ENCODE measurements at regions not wholly inside any gene's neighbourhood (a gene's known extent, or its start where the extent isn't known, plus 50 kb on each side); places are given as distances from the start of the nearest gene placed in this dataset.

GRCh38 chr1:29895201-29895600, 658.9 kb downstream of the PTPRU start:
- TF ChIP-seq POLR2AphosphoS5 (IDR thresholded peaks at IDR 0.05; ENCODE audit: low read depth, low read length): no peak
- TF ChIP-seq, protein P1, sequence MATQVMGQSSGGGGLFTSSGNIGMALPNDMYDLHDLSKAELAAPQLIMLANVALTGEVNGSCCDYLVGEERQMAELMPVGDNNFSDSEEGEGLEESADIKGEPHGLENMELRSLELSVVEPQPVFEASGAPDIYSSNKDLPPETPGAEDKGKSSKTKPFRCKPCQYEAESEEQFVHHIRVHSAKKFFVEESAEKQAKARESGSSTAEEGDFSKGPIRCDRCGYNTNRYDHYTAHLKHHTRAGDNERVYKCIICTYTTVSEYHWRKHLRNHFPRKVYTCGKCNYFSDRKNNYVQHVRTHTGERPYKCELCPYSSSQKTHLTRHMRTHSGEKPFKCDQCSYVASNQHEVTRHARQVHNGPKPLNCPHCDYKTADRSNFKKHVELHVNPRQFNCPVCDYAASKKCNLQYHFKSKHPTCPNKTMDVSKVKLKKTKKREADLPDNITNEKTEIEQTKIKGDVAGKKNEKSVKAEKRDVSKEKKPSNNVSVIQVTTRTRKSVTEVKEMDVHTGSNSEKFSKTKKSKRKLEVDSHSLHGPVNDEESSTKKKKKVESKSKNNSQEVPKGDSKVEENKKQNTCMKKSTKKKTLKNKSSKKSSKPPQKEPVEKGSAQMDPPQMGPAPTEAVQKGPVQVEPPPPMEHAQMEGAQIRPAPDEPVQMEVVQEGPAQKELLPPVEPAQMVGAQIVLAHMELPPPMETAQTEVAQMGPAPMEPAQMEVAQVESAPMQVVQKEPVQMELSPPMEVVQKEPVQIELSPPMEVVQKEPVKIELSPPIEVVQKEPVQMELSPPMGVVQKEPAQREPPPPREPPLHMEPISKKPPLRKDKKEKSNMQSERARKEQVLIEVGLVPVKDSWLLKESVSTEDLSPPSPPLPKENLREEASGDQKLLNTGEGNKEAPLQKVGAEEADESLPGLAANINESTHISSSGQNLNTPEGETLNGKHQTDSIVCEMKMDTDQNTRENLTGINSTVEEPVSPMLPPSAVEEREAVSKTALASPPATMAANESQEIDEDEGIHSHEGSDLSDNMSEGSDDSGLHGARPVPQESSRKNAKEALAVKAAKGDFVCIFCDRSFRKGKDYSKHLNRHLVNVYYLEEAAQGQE (IDR thresholded peaks at IDR 0.05; ENCODE audit: insufficient read depth in 1 of 2, low read depth in 2 of 2, low read length in 2 of 2): no peak
- no peak for TF ChIP-seq TAF1 (IDR thresholded peaks at IDR 0.05; ENCODE audit: borderline replicate concordance, insufficient read depth, low read length)
- TF ChIP-seq SIN3A (IDR thresholded peaks at IDR 0.05; ENCODE audit: borderline replicate concordance, insufficient read depth, low read length): no peak
- no peak for TF ChIP-seq FOXP2 (optimal IDR thresholded peaks at IDR 0.05; ENCODE audit: borderline replicate concordance, extremely low read depth, extremely low read length, insufficient read depth)

DNA sequence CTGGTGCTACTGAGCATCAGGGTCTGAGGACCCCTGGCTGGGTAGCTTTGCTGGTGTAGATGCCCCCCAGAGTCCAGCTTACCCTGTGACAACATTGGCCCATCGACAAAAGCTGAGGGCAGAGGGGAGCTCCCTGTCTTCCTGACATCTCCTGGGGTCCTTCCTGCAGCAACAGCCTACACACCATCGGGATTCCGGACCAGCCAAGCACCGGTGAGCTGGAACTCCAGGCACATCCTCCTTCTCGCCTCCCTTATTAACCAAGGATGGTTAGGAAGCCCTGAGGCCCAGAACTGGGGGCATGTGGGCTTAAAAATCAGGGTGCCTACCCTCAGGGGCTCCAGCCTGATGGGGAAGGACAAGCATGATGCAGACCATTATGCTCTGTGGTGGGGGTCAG, 658.0 kb downstream of the PTPRU start:
- no peak for TF ChIP-seq FOXP2 (optimal IDR thresholded peaks at IDR 0.05; ENCODE audit: borderline replicate concordance, extremely low read depth, extremely low read length, insufficient read depth)
- TF ChIP-seq, protein P1 (IDR thresholded peaks at IDR 0.05; ENCODE audit: insufficient read depth in 1 of 2, low read depth in 2 of 2, low read length in 2 of 2): no peak
- TF ChIP-seq SIN3A (IDR thresholded peaks at IDR 0.05; ENCODE audit: borderline replicate concordance, insufficient read depth, low read length): no peak
- no peak for TF ChIP-seq POLR2AphosphoS5 (IDR thresholded peaks at IDR 0.05; ENCODE audit: low read depth, low read length)
- no peak for TF ChIP-seq TAF1 (IDR thresholded peaks at IDR 0.05; ENCODE audit: borderline replicate concordance, insufficient read depth, low read length)

GRCh38 chr1:29893806-29894205, 657.5 kb downstream of the PTPRU start:
- no peak for TF ChIP-seq SIN3A (IDR thresholded peaks at IDR 0.05; ENCODE audit: borderline replicate concordance, insufficient read depth, low read length)
- TF ChIP-seq POLR2AphosphoS5 (IDR thresholded peaks at IDR 0.05; ENCODE audit: low read depth, low read length): no peak
- no peak for TF ChIP-seq TAF1 (IDR thresholded peaks at IDR 0.05; ENCODE audit: borderline replicate concordance, insufficient read depth, low read length)
- TF ChIP-seq, protein P1 (IDR thresholded peaks at IDR 0.05; ENCODE audit: insufficient read depth in 1 of 2, low read depth in 2 of 2, low read length in 2 of 2): no peak
- no peak for TF ChIP-seq FOXP2 (optimal IDR thresholded peaks at IDR 0.05; ENCODE audit: borderline replicate concordance, extremely low read depth, extremely low read length, insufficient read depth)

DNA sequence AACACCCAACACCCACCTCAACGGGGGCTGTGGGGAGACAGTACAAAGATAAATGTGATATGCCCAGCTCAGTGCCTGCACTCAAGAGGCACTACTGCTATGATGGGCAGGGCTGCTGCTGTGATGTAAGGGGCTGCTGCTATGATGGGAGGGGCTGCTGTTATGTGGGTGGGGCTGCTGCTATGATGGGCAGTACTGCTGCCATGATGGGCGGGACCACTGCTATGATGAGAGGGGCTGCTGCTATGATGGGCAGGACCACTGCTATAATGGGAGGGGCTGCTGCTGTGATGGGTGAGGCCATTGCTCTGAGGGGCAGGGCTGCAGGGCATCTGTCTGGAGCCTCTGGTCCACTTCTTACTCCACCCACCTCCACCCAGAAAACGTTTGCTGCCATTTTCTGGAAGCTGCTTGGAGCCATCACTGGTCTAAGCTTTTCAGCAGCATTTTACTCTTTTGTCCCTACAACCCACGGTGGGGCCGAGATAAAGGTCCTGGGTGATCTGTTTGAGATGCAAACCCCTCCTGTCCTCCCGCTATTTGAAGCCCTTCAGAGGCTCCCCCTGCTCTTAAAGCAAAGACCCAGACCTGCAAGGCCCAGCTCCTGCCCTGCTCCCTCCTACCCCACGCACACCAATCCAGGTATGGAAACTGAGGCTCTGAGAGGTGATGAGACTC, 656.9 kb downstream of the PTPRU start:
- no peak for TF ChIP-seq TAF1 (IDR thresholded peaks at IDR 0.05; ENCODE audit: borderline replicate concordance, insufficient read depth, low read length)
- TF ChIP-seq FOXP2 (optimal IDR thresholded peaks at IDR 0.05; ENCODE audit: borderline replicate concordance, extremely low read depth, extremely low read length, insufficient read depth): no peak
- TF ChIP-seq, protein P1 (IDR thresholded peaks at IDR 0.05; ENCODE audit: insufficient read depth in 1 of 2, low read depth in 2 of 2, low read length in 2 of 2): no peak
- TF ChIP-seq POLR2AphosphoS5 (IDR thresholded peaks at IDR 0.05; ENCODE audit: low read depth, low read length): no peak

Data from PFSK-1 (cell line).